ENCODE measurements at regions not wholly inside any gene's neighbourhood (a gene's known extent, or its start where the extent isn't known, plus 50 kb on each side); places are given as distances from the start of the nearest gene placed in this dataset.

GRCh38 chr1:90387805-90388204, 329.3 kb downstream of the BARHL2 start:
- no peak overlapping the region for H2BK12ac ChIP-seq (ENCODE audit: insufficient read length, low read depth, low read length)
- H3T11ph ChIP-seq (ENCODE audit: low read length) = no peak overlapping the region
- no peaks in the 10 kb centered on the region for H4K20me1 ChIP-seq (ENCODE audit: control insufficient read depth, insufficient read depth, insufficient read length)
- TF ChIP-seq CTCF (conservative IDR thresholded peaks at IDR 0.05) = no peak
- no peak overlapping the region for H3K14ac ChIP-seq (ENCODE audit: insufficient read depth, low read length)
- H2BK120ac ChIP-seq (ENCODE audit: low read depth, low read length, poor library complexity, severe bottlenecking) = no peak overlapping the region
- H4K91ac ChIP-seq (ENCODE audit: insufficient read length, low read depth, low read length) = no peak overlapping the region
- Mint-ChIP-seq H3K36me3 (ENCODE audit: insufficient read depth in 1 of 3, low read depth in 3 of 3) (no peaks in the 10 kb centered on the region), H3K4me1 (peaks cover 2 to 6% of the 10 kb centered on the region in 2 experiments; a peak in 1 of 4 replicates), H3K9me3 (no peaks in the 10 kb centered on the region), H3K27me3 (ENCODE audit: low read depth) (no peaks in the 10 kb centered on the region), H3K4me3 (no peak overlapping the region), H3K27ac (0 out of 7 replicates have a peak overlapping the region, but pooled peaks of 1 of the 3 experiments have one; percentile 9)
- DNase-seq = no peak
- no peak overlapping the region for H3K9ac ChIP-seq (ENCODE audit: extremely low read depth, insufficient read length, low read length)
- no peak overlapping the region for H2BK15ac ChIP-seq (ENCODE audit: low read depth, low read length)
- H3K4me2 ChIP-seq (ENCODE audit: insufficient read depth, insufficient read length, low read length) = no peak overlapping the region
- no peak overlapping the region for H2AFZ ChIP-seq (ENCODE audit: low read length)
- H3K9me3 ChIP-seq (ENCODE audit: control insufficient read depth, low read depth, low read length) = no peaks in the 10 kb centered on the region
- no peak overlapping the region for H3K23ac ChIP-seq (ENCODE audit: insufficient read length, low read depth, low read length)
- no peak overlapping the region for H3K56ac ChIP-seq (ENCODE audit: insufficient read length, low read depth, low read length)
- no peaks in the 10 kb centered on the region for H3K79me1 ChIP-seq (ENCODE audit: insufficient read depth, low read depth, low read length, poor library complexity, severe bottlenecking)
- no peaks in the 10 kb centered on the region for H3K23me2 ChIP-seq (ENCODE audit: insufficient read length, low read depth, low read length, poor library complexity, severe bottlenecking)
- H2BK5ac ChIP-seq (ENCODE audit: insufficient read length, low read length) = no peak overlapping the region
- no peak overlapping the region for H3K27ac ChIP-seq (ENCODE audit: insufficient read length, low read depth, low read length)
- no peak overlapping the region for H2BK20ac ChIP-seq (ENCODE audit: low read depth, low read length, poor library complexity, severe bottlenecking)
- H4K8ac ChIP-seq (replicated peaks; ENCODE audit: insufficient read length, low read depth, low read length) = no peak overlapping the region
- H2AK5ac ChIP-seq (ENCODE audit: insufficient read length, low read length) = no peak overlapping the region
- H3K27me3 ChIP-seq (ENCODE audit: insufficient read depth, low read length) = no peaks in the 10 kb centered on the region
- no CpG with 5 or more reads among the region's 6 CpGs for WGBS (ENCODE audit: extremely low coverage, insufficient read length, low lambda C conversion rate)
- no peak overlapping the region for H3K18ac ChIP-seq (ENCODE audit: insufficient read length, low read depth, low read length)
- H3K79me2 ChIP-seq (ENCODE audit: insufficient read depth, low read length) = no peaks in the 10 kb centered on the region
- no peak overlapping the region for H4K5ac ChIP-seq (ENCODE audit: insufficient read length, low read depth, low read length)
- H3K4me1 ChIP-seq (ENCODE audit: insufficient read depth, low read length) = no peaks in the 10 kb centered on the region
- H3K4ac ChIP-seq (ENCODE audit: low read depth, low read length) = no peak overlapping the region
